HCT116 (cell line): ENCODE measurements at regions not wholly inside any gene's neighbourhood (a gene's known extent, or its start where the extent isn't known, plus 50 kb on each side); places are given as distances from the start of the nearest gene placed in this dataset.

Experiments
- ATAC-seq: fragments of 200-7000 bp; cut with Tn5 transposase; 2 replicates; pipeline ENCODE4 v1.9.1; 2020; ENCODE audit warnings: mild to moderate bottlenecking, moderate library complexity
- BruUV-seq: library from RNA; stranded (reverse); fragments of 400-500 nt; replicated peaks from 2 replicates; lab custom pipeline; 2021; lab: Mats Ljungman, UMichigan
- CTCF ChIA-PET: fragments of 300-600 bp; sonication (Branson Sonifier 250); formaldehyde crosslinking; loops from one replicate; lab custom pipeline; 2021; ENCODE audit warnings: antibody characterized with exemption; lab: Charles Lee
- POLR2A ChIA-PET: fragments of 300-600, 350-600 bp; sonication (Branson Sonifier 250); formaldehyde crosslinking; loops from one replicate; lab custom pipeline; 2021; ENCODE audit warnings: antibody characterized with exemption; lab: Charles Lee
- RAD21 ChIA-PET, 2 experiments: fragments of 300-600 bp; sonication (Branson Sonifier 250); formaldehyde crosslinking; loops; one replicate each; lab custom pipeline; 2023; ENCODE audit warnings: low total read pairs in 2 of 2; ENCODE audit not compliant: uncharacterized antibody in 2 of 2, unreplicated experiment in 2 of 2, low non-redundant PET in 1 of 2; lab: Charles Lee
- DNase-seq: peaks from one replicate; pipeline ENCODE4 v3.0.0-alpha.2; 2010; ENCODE audit warnings: low read depth, low spot score
- H2AFZ ChIP-seq: fragments of 200-600 bp; shearing (Covaris generic), sonication (generic); 2 replicates; pipeline ENCODE4 v1.6.1; 2017; ENCODE audit warnings: low read depth, mixed run types, mixed read lengths, antibody characterized with exemption, low read length; ENCODE audit not compliant: poor library complexity, severe bottlenecking
- H3K27ac ChIP-seq: 2 replicates; pipeline ENCODE4 v1.5.1; 2012; ENCODE audit warnings: low read depth, low read length
- H3K27me3 ChIP-seq: fragments of 200-600 bp; sonication (generic); 2 replicates; pipeline ENCODE4 v1.6.1; 2016; ENCODE audit warnings: mixed run types, low read length, mixed read lengths; ENCODE audit not compliant: insufficient read depth
- H3K36me3 ChIP-seq, 2 experiments: fragments of 200-500 bp in 1 of 2; fragments of 200-600 bp in 1 of 2; sonication (Bioruptor generic) in 1 of 2; sonication (generic) in 1 of 2; 2 replicates each; pipeline versions ENCODE4 v1.5.1 to v1.6.1; 2014 to 2016; ENCODE audit warnings: low read length in 2 of 2, inconsistent platforms in 1 of 2, mixed read lengths in 1 of 2, mixed run types in 1 of 2; ENCODE audit not compliant: insufficient read depth in 2 of 2, control insufficient read depth in 1 of 2
- H3K4me1 ChIP-seq, 2 experiments: fragments of 200-600 bp in 1 of 2; sonication (generic) in 1 of 2; 2 replicates each; pipeline versions ENCODE4 v1.5.1 to v1.6.1; 2012 to 2017; ENCODE audit warnings: low read length in 2 of 2, inconsistent platforms in 1 of 2, mild to moderate bottlenecking in 1 of 2, mixed read lengths in 1 of 2, mixed run types in 1 of 2, moderate library complexity in 1 of 2; ENCODE audit not compliant: insufficient read depth in 2 of 2, control insufficient read depth in 1 of 2
- H3K4me2 ChIP-seq: fragments of 200-600 bp; sonication (generic); 2 replicates; pipeline ENCODE4 v1.6.1; 2017; ENCODE audit warnings: mixed run types, low read length, mixed read lengths
- H3K4me3 ChIP-seq, 2 experiments: fragments of 200-600 bp in 1 of 2; sonication (generic) in 1 of 2; replicated peaks in 1 of 2; 2 replicates each; pipeline ENCODE4 v1.5.1; 2011 to 2016; ENCODE audit warnings: low read length in 2 of 2, control low read depth in 1 of 2, low read depth in 1 of 2, mild to moderate bottlenecking in 1 of 2, mixed read lengths in 1 of 2, mixed run types in 1 of 2
- H3K79me2 ChIP-seq: fragments of 200-600 bp; sonication (generic); 2 replicates; pipeline ENCODE4 v1.6.1; 2017; ENCODE audit warnings: mild to moderate bottlenecking, mixed run types, low read length, moderate library complexity, mixed read lengths; ENCODE audit not compliant: insufficient read depth
- H3K9ac ChIP-seq: fragments of 200-600 bp; sonication (generic); 2 replicates; pipeline ENCODE4 v1.6.1; 2016; ENCODE audit warnings: low read length, mixed read lengths
- H3K9me2 ChIP-seq: fragments of 200-600 bp; sonication (generic), shearing (Covaris generic); 2 replicates; pipeline ENCODE4 v1.6.1; 2017; ENCODE audit warnings: mixed run types, mild to moderate bottlenecking, moderate library complexity; ENCODE audit not compliant: insufficient read depth
- H3K9me3 ChIP-seq, 2 experiments: fragments of 200-500 bp in 1 of 2; fragments of 200-600 bp in 1 of 2; sonication (Bioruptor generic) in 1 of 2; sonication (generic) in 1 of 2; 2 replicates each; pipeline ENCODE4 v1.6.1; 2014 to 2017; ENCODE audit warnings: low read length in 2 of 2, mixed read lengths in 2 of 2, inconsistent platforms in 1 of 2, low read depth in 1 of 2, mild to moderate bottlenecking in 1 of 2, mixed run types in 1 of 2, moderate library complexity in 1 of 2; ENCODE audit not compliant: control insufficient read depth in 1 of 2, insufficient read depth in 1 of 2
- H4K20me1 ChIP-seq: fragments of 200-600 bp; sonication (generic), shearing (Covaris generic); 2 replicates; pipeline ENCODE4 v1.6.1; 2017; ENCODE audit warnings: mixed run types, mild to moderate bottlenecking, moderate library complexity; ENCODE audit not compliant: insufficient read depth
- ELF1 ChIP-seq: IDR thresholded peaks from 2 replicates; pipeline ENCODE4 v1.6.1; 2012; ENCODE audit warnings: low read depth, borderline replicate concordance
- EZH2 ChIP-seq: fragments of 200-600 bp; sonication (generic); IDR thresholded peaks from 2 replicates; pipeline ENCODE4 v1.6.1; 2017; ENCODE audit warnings: antibody characterized with exemption, mixed run types
- FOSL1 ChIP-seq: IDR thresholded peaks from 2 replicates; pipeline ENCODE4 v1.6.1; 2012; ENCODE audit warnings: low read depth
- JUND ChIP-seq: IDR thresholded peaks from 2 replicates; pipeline ENCODE4 v1.6.1; 2012
- POLR2A ChIP-seq: IDR thresholded peaks from 2 replicates; pipeline ENCODE4 v1.7.0; 2011; ENCODE audit warnings: borderline replicate concordance; ENCODE audit not compliant: insufficient read depth, insufficient read length; ENCODE audit errors: extremely low read depth
- RAD21 ChIP-seq: IDR thresholded peaks from 2 replicates; pipeline ENCODE4 v1.6.1; 2012; ENCODE audit warnings: low read depth, mild to moderate bottlenecking
- SIN3A ChIP-seq: IDR thresholded peaks from 2 replicates; pipeline ENCODE4 v1.6.1; 2012; ENCODE audit warnings: low read depth
- SP1 ChIP-seq: IDR thresholded peaks from 2 replicates; pipeline ENCODE4 v1.6.1; 2012; ENCODE audit warnings: low read depth
- SRF ChIP-seq: IDR thresholded peaks from 2 replicates; pipeline ENCODE4 v1.6.1; 2012; ENCODE audit warnings: low read depth
- TCF7L2 ChIP-seq: IDR thresholded peaks from 2 replicates; pipeline ENCODE4 v1.7.0; 2011; ENCODE audit warnings: borderline replicate concordance, inconsistent platforms; ENCODE audit not compliant: insufficient read depth, insufficient read length; ENCODE audit errors: extremely low read depth
- YY1 ChIP-seq: IDR thresholded peaks from 2 replicates; pipeline ENCODE4 v1.6.1; 2011; ENCODE audit warnings: low read length, low read depth, moderate library complexity, mild to moderate bottlenecking; ENCODE audit not compliant: insufficient replicate concordance; ENCODE audit errors: extremely low read depth
- ZNF274 ChIP-seq: fragments of 200-500 bp; sonication (Bioruptor generic); IDR thresholded peaks from 2 replicates; pipeline ENCODE4 v1.6.1; 2014; ENCODE audit warnings: mild to moderate bottlenecking, low read depth, low read length, inconsistent platforms
- intact Hi-C: fragments of 100-400 bp; cut with micrococcal nuclease; formaldehyde crosslinking; loops from 2 replicates; pipeline ENCODE4 v1.10.0; 2022
- TF ChIP-seq, protein P1 (sequence below): IDR thresholded peaks from 2 replicates; pipeline ENCODE4 v1.6.1; 2011; ENCODE audit warnings: mild to moderate bottlenecking, low read length, moderate library complexity; ENCODE audit not compliant: insufficient replicate concordance; ENCODE audit errors: extremely low read depth
- TF ChIP-seq, protein P2 (sequence below): IDR thresholded peaks from 2 replicates; pipeline ENCODE4 v1.6.1; 2012
- TF ChIP-seq, protein P3 (sequence below): IDR thresholded peaks from 2 replicates; pipeline ENCODE4 v1.6.1; 2012; ENCODE audit warnings: low read depth
- TF ChIP-seq, protein P4 (sequence below): IDR thresholded peaks from 2 replicates; pipeline ENCODE4 v1.6.1; 2012

DNA sequence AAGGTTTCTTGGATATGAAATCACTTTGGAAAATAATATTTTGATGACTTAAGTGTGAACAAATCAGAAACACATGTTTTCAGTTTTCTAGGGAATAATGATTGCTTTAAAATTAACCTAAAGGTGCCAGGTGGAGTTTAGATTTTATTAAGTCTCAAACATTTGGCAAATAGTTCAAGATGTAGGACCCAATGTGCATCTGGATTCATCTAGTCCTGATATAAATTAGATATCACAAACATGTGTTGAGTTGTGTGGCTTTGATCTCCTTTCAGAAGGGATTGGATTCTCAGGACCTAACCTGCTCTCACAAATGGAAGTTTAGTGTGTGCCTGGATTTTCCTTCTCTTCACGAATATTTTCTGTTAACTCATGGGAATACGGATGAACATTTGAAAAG, 291.4 kb upstream of the ISL1 start:
- no TSS peak for BruUV-seq
- Histone ChIP-seq H3K9me2 (no peaks in the 10 kb centered on the region), H3K9me3 (no peaks in the 10 kb centered on the region), H3K79me2 (no peaks in the 10 kb centered on the region), H3K36me3 (no peaks in the 10 kb centered on the region), H3K4me3 (no peak overlapping the region), H3K4me1 (no peaks in the 10 kb centered on the region), H3K27ac (no peak overlapping the region), H4K20me1 (no peaks in the 10 kb centered on the region), H3K4me2 (no peak overlapping the region), H3K9ac (no peak overlapping the region), H2AFZ (no peak overlapping the region), H3K27me3 (no peaks in the 10 kb centered on the region)
- TF ChIP-seq SIN3A, result no peak
- TF ChIP-seq RAD21, result no peak
- no peak for TF ChIP-seq TCF7L2
- TF ChIP-seq, protein P1, sequence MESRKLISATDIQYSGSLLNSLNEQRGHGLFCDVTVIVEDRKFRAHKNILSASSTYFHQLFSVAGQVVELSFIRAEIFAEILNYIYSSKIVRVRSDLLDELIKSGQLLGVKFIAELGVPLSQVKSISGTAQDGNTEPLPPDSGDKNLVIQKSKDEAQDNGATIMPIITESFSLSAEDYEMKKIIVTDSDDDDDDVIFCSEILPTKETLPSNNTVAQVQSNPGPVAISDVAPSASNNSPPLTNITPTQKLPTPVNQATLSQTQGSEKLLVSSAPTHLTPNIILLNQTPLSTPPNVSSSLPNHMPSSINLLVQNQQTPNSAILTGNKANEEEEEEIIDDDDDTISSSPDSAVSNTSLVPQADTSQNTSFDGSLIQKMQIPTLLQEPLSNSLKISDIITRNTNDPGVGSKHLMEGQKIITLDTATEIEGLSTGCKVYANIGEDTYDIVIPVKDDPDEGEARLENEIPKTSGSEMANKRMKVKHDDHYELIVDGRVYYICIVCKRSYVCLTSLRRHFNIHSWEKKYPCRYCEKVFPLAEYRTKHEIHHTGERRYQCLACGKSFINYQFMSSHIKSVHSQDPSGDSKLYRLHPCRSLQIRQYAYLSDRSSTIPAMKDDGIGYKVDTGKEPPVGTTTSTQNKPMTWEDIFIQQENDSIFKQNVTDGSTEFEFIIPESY, result no peak
- TF ChIP-seq, protein P2, sequence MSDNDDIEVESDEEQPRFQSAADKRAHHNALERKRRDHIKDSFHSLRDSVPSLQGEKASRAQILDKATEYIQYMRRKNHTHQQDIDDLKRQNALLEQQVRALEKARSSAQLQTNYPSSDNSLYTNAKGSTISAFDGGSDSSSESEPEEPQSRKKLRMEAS, result no peak
- TF ChIP-seq SP1, result no peak
- no peak for TF ChIP-seq FOSL1
- TF ChIP-seq ELF1, result no peak
- TF ChIP-seq ZNF274, result no peak
- TF ChIP-seq, protein P3, sequence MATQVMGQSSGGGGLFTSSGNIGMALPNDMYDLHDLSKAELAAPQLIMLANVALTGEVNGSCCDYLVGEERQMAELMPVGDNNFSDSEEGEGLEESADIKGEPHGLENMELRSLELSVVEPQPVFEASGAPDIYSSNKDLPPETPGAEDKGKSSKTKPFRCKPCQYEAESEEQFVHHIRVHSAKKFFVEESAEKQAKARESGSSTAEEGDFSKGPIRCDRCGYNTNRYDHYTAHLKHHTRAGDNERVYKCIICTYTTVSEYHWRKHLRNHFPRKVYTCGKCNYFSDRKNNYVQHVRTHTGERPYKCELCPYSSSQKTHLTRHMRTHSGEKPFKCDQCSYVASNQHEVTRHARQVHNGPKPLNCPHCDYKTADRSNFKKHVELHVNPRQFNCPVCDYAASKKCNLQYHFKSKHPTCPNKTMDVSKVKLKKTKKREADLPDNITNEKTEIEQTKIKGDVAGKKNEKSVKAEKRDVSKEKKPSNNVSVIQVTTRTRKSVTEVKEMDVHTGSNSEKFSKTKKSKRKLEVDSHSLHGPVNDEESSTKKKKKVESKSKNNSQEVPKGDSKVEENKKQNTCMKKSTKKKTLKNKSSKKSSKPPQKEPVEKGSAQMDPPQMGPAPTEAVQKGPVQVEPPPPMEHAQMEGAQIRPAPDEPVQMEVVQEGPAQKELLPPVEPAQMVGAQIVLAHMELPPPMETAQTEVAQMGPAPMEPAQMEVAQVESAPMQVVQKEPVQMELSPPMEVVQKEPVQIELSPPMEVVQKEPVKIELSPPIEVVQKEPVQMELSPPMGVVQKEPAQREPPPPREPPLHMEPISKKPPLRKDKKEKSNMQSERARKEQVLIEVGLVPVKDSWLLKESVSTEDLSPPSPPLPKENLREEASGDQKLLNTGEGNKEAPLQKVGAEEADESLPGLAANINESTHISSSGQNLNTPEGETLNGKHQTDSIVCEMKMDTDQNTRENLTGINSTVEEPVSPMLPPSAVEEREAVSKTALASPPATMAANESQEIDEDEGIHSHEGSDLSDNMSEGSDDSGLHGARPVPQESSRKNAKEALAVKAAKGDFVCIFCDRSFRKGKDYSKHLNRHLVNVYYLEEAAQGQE, result no peak
- TF ChIP-seq SRF, result no peak
- TF ChIP-seq, protein P4, sequence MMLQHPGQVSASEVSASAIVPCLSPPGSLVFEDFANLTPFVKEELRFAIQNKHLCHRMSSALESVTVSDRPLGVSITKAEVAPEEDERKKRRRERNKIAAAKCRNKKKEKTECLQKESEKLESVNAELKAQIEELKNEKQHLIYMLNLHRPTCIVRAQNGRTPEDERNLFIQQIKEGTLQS, result no peak
- TF ChIP-seq POLR2A, result no peak
- no peak for TF ChIP-seq JUND
- TF ChIP-seq EZH2, result no peak
- no peak for TF ChIP-seq YY1
- POLR2A ChIA-PET, result no interaction called here
- CTCF ChIA-PET, result no interaction called here
- no peak for DNase-seq
- no peak for ATAC-seq
- intact Hi-C loops, result no loop called here
- RAD21 ChIA-PET, result no interaction called here
